Natural killer cell (primary cell): ENCODE measurements at regions not wholly inside any gene's neighbourhood (a gene's known extent, or its start where the extent isn't known, plus 50 kb on each side); places are given as distances from the start of the nearest gene placed in this dataset.

Experiments used
- ATAC-seq, 3 donors: fragments of 150-1000 bp in 2 of 3; fragments of 200-7000 bp in 1 of 3; cut with Tn5 transposase; 1 replicate in 1 of 3; 2 replicates in 2 of 3; pipeline ENCODE4 v1.10.0; 2021; ENCODE audit warnings: mild to moderate bottlenecking in 2 of 3, moderate library complexity in 2 of 3
- DNase-seq, 2 donors: peaks; one replicate each; pipeline versions ENCODE4 v3.0.0 to v3.0.0-alpha.2; 2013 to 2021; ENCODE audit warnings: mixed read lengths in 1 of 2
- H3K27ac ChIP-seq: one replicate; pipeline ENCODE4 v1.5.1; 2013; ENCODE audit warnings: mild to moderate bottlenecking, low read length
- H3K27me3 ChIP-seq: one replicate; pipeline ENCODE4 v1.6.1; 2013; ENCODE audit warnings: low read length; ENCODE audit not compliant: control insufficient read depth, insufficient read depth
- H3K36me3 ChIP-seq: one replicate; pipeline ENCODE4 v1.6.1; 2013; ENCODE audit warnings: low read length; ENCODE audit not compliant: control insufficient read depth, insufficient read depth
- H3K4me1 ChIP-seq: one replicate; pipeline ENCODE4 v1.6.1; 2013; ENCODE audit warnings: low read length; ENCODE audit not compliant: control insufficient read depth, insufficient read depth
- H3K4me3 ChIP-seq: one replicate; pipeline ENCODE4 v1.5.1; 2013; ENCODE audit warnings: low read length
- H3K9me3 ChIP-seq: one replicate; pipeline ENCODE4 v1.6.1; 2013; ENCODE audit warnings: low read length; ENCODE audit not compliant: control insufficient read depth, insufficient read depth
- H3K27ac Mint-ChIP-seq, 2 donors: one replicate each; pipeline ENCODE4 v1.8.0; 2022; ENCODE audit warnings: mild to moderate bottlenecking in 2 of 2, mixed read lengths in 2 of 2, moderate library complexity in 1 of 2
- H3K27me3 Mint-ChIP-seq, 2 donors: one replicate each; pipeline ENCODE4 v1.8.0; 2022; ENCODE audit warnings: low read depth in 2 of 2, mixed read lengths in 2 of 2
- H3K36me3 Mint-ChIP-seq: one replicate; pipeline ENCODE4 v1.8.0; 2022; ENCODE audit warnings: mixed read lengths
- H3K4me1 Mint-ChIP-seq, 2 donors: one replicate each; pipeline ENCODE4 v1.8.0; 2022; ENCODE audit warnings: mixed read lengths in 2 of 2
- H3K4me3 Mint-ChIP-seq: one replicate; pipeline ENCODE4 v1.8.0; 2022; ENCODE audit warnings: mild to moderate bottlenecking, moderate library complexity, mixed read lengths
- H3K9me3 Mint-ChIP-seq, 2 donors: one replicate each; pipeline ENCODE4 v1.8.0; 2022; ENCODE audit warnings: mixed read lengths in 2 of 2
- WGBS: methylation state at CpG from one replicate; pipeline ENCODE4 v1.1.7; 2013; ENCODE audit warnings: missing lambda C conversion rate; ENCODE audit not compliant: insufficient coverage; 5-methylcytosine and 5-hydroxymethylcytosine counted together
- intact Hi-C: fragments of 100-400 bp; cut with micrococcal nuclease; formaldehyde crosslinking; loops from one replicate; pipeline ENCODE4 v1.14.2; 2022
- TF ChIP-seq, protein P1 (sequence below): fragments of 200-600 bp; IDR thresholded peaks from one replicate; pipeline ENCODE4 v1.8.0; 2022; ENCODE audit warnings: antibody characterized with exemption

GRCh38 chr6:126181173-126181741 is 158.7 kb upstream of the CENPW start:
- intact Hi-C loops, result no loop called here

DNA sequence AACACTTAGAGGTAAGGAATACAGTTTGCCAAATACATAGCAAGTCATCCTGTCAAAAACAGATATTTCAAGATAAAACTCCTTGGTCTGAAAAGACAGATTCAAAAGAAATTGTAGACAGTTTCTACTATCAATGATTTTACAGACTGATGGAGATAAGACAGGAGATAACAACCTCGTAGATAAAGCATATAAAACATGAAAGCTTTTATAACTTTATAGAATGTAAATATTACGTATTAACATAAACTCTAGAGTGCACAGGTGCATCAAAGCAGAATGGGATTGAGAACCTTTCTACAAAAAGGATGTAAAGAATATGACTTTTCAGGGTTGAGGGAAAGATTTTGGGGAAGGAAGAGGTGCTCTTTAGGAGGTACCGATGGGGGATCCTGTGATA is 158.0 kb upstream of the CENPW start:
- H3K27me3 Mint-ChIP-seq, result no peaks in the 10 kb centered on the region
- Histone ChIP-seq H3K9me3 (no peaks in the 10 kb centered on the region), H3K4me1 (no peaks in the 10 kb centered on the region), H3K36me3 (no peaks in the 10 kb centered on the region), H3K27ac (no peak overlapping the region), H3K27me3 (no peaks in the 10 kb centered on the region), H3K4me3 (no peak overlapping the region)
- DNase-seq (no peak), ATAC-seq (no peak)
- H3K4me1 Mint-ChIP-seq, result no peaks in the 10 kb centered on the region
- TF ChIP-seq, protein P1, sequence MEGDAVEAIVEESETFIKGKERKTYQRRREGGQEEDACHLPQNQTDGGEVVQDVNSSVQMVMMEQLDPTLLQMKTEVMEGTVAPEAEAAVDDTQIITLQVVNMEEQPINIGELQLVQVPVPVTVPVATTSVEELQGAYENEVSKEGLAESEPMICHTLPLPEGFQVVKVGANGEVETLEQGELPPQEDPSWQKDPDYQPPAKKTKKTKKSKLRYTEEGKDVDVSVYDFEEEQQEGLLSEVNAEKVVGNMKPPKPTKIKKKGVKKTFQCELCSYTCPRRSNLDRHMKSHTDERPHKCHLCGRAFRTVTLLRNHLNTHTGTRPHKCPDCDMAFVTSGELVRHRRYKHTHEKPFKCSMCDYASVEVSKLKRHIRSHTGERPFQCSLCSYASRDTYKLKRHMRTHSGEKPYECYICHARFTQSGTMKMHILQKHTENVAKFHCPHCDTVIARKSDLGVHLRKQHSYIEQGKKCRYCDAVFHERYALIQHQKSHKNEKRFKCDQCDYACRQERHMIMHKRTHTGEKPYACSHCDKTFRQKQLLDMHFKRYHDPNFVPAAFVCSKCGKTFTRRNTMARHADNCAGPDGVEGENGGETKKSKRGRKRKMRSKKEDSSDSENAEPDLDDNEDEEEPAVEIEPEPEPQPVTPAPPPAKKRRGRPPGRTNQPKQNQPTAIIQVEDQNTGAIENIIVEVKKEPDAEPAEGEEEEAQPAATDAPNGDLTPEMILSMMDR, result no peak
- no peaks in the 10 kb centered on the region for H3K36me3 Mint-ChIP-seq
- H3K4me3 Mint-ChIP-seq, result no peak overlapping the region
- 95% methylated on average over 2 of the region's 3 CpGs for WGBS
- intact Hi-C loops, result no loop called here
- no peak overlapping the region for H3K27ac Mint-ChIP-seq
- no peaks in the 10 kb centered on the region for H3K9me3 Mint-ChIP-seq

More at GRCh38 chr6:126181173-126181741, 158.7 kb upstream of the CENPW start:
- Histone ChIP-seq H3K36me3 (no peaks in the 10 kb centered on the region), H3K4me3 (no peak overlapping the region), H3K9me3 (no peaks in the 10 kb centered on the region), H3K4me1 (no peaks in the 10 kb centered on the region), H3K27ac (no peak overlapping the region), H3K27me3 (no peaks in the 10 kb centered on the region)
- Mint-ChIP-seq H3K4me3 (no peak overlapping the region), H3K27ac (no peak overlapping the region), H3K4me1 (no peaks in the 10 kb centered on the region), H3K27me3 (no peaks in the 10 kb centered on the region), H3K36me3 (no peaks in the 10 kb centered on the region), H3K9me3 (no peaks in the 10 kb centered on the region)
- ATAC-seq (no peak), DNase-seq (no peak)
- TF ChIP-seq, protein P1, result no peak

DNA sequence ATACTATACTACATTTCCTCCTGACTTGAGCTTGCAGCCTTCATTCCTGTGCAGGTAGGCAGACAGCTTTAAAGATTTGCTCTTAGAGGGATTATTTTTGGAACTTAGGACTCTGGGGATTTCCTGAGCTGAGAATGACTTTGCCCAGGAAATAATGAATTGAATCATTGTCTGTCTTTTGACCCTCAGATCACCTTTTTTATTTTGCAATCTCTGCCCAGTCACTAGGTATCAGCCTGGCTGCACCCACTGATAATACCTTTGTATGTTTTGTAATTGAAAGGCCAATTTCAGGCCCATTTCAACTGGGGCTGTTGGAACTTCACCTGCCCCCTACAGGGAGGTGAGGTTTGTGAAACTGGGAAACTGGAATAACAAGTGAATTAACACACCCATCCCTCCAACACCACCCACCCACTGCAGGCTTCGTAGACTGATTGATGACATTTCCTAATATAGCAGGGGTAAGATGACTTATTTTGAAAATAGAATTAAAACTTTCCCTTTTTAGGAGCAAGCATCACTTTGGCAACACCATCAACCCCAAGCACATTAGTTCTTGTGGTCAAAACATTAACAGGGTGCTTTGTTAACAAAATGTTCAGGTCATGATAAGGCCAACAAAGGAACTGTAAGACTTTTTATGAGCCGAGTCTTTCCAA is 157.1 kb upstream of the CENPW start:
- TF ChIP-seq, protein P1, result no peak
- Mint-ChIP-seq H3K4me1 (no peaks in the 10 kb centered on the region), H3K36me3 (no peaks in the 10 kb centered on the region), H3K9me3 (no peaks in the 10 kb centered on the region), H3K4me3 (no peak overlapping the region), H3K27ac (no peak overlapping the region), H3K27me3 (no peaks in the 10 kb centered on the region)
- intact Hi-C loops, result no loop called here
- Histone ChIP-seq H3K36me3 (no peaks in the 10 kb centered on the region), H3K4me3 (no peak overlapping the region), H3K27me3 (no peaks in the 10 kb centered on the region), H3K4me1 (no peaks in the 10 kb centered on the region), H3K27ac (no peak overlapping the region), H3K9me3 (no peaks in the 10 kb centered on the region)
- WGBS, result 86% methylated on average over 1 of the region's 2 CpGs
- DNase-seq (no peak), ATAC-seq (no peak)

- no peak overlapping the region for H3K27ac ChIP-seq
- no peak overlapping the region for H3K27ac Mint-ChIP-seq
- H3K9me3 ChIP-seq, result no peaks in the 10 kb centered on the region
- no peaks in the 10 kb centered on the region for H3K36me3 Mint-ChIP-seq
- H3K36me3 ChIP-seq, result no peaks in the 10 kb centered on the region
- no peak for ATAC-seq
- H3K4me3 Mint-ChIP-seq, result no peak overlapping the region
- H3K4me1 Mint-ChIP-seq, result no peaks in the 10 kb centered on the region
- no peak for DNase-seq
- intact Hi-C loops, result no loop called here
- H3K4me1 ChIP-seq, result no peaks in the 10 kb centered on the region
- 80% methylated on average over 1 of the region's 1 CpG for WGBS
- no peaks in the 10 kb centered on the region for H3K9me3 Mint-ChIP-seq
- H3K4me3 ChIP-seq, result no peak overlapping the region
- TF ChIP-seq, protein P1, result no peak
- no peaks in the 10 kb centered on the region for H3K27me3 Mint-ChIP-seq
- H3K27me3 ChIP-seq, result no peaks in the 10 kb centered on the region
Observed at GRCh38 chr6:126185774-126186173, 154.1 kb upstream of the CENPW start.
